Fibroblast of mammary gland (primary cell): ENCODE measurements at regions not wholly inside any gene's neighbourhood (a gene's known extent, or its start where the extent isn't known, plus 50 kb on each side); places are given as distances from the start of the nearest gene placed in this dataset.

ENCODE experiments used
- DNase-seq: peaks from one replicate; pipeline ENCODE4 v3.0.0-alpha.2; 2010; ENCODE audit warnings: low read depth
- H3K4me3 ChIP-seq: 2 replicates; pipeline ENCODE4 v1.5.1; 2011; ENCODE audit warnings: low read depth, mild to moderate bottlenecking, low read length, moderate library complexity; ENCODE audit not compliant: control insufficient read depth
- TF ChIP-seq, protein P1 (sequence below): conservative IDR thresholded peaks from 2 replicates; pipeline ENCODE4 v1.5.1; 2011; ENCODE audit warnings: low read depth, low read length, inconsistent platforms; ENCODE audit not compliant: control insufficient read depth, insufficient read depth

DNA sequence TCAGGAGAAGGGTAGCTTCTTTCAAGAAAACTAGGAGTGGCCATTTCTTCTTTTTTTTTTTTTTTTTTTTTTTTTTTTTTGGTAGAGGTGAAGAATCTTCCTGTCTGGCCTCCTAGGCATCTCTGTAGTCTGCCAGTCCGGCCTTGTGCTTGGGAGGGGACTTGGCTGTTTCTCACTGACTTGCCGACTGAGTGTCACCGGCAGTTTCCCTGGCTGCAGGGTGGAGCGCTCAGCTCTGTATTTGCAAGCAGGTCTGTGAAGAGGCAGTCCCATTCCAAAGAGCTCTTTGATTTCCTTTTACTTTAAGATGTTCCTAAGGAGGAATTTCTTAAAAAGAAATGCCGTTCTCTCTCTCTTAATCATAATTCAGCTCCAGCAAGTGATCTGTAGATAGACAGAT is 212.6 kb downstream of the ADRA2A start:
- TF ChIP-seq, protein P1, sequence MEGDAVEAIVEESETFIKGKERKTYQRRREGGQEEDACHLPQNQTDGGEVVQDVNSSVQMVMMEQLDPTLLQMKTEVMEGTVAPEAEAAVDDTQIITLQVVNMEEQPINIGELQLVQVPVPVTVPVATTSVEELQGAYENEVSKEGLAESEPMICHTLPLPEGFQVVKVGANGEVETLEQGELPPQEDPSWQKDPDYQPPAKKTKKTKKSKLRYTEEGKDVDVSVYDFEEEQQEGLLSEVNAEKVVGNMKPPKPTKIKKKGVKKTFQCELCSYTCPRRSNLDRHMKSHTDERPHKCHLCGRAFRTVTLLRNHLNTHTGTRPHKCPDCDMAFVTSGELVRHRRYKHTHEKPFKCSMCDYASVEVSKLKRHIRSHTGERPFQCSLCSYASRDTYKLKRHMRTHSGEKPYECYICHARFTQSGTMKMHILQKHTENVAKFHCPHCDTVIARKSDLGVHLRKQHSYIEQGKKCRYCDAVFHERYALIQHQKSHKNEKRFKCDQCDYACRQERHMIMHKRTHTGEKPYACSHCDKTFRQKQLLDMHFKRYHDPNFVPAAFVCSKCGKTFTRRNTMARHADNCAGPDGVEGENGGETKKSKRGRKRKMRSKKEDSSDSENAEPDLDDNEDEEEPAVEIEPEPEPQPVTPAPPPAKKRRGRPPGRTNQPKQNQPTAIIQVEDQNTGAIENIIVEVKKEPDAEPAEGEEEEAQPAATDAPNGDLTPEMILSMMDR = no peak
- H3K4me3 ChIP-seq = no peak overlapping the region
- no peak for DNase-seq

DNA sequence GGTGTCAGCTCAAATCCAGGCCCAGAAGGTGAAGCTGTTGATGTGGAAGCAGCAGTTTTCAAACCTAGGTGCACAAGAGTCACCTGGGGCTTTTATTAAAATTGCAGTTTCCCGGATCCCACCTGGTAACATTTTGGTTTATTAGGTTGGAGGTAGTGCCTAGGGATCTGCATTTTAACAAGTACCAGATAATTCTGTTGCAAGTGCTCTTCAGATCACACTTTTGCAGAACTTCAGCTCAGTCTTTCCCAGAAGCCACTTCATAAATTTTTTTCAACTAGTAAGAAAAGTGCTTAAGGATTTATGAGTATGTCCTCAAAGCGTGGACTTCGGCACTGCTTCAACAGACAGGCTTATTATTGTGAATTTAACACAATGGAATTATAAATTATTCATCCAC is 213.8 kb downstream of the ADRA2A start:
- TF ChIP-seq, protein P1 = no peak
- no peak overlapping the region for H3K4me3 ChIP-seq
- no peak for DNase-seq

- TF ChIP-seq, protein P1 = no peak
- DNase-seq = peak; percentile 5
- no peak overlapping the region for H3K4me3 ChIP-seq
Observed at GRCh38 chr10:111295788-111296187, 219.0 kb downstream of the ADRA2A start.

DNA sequence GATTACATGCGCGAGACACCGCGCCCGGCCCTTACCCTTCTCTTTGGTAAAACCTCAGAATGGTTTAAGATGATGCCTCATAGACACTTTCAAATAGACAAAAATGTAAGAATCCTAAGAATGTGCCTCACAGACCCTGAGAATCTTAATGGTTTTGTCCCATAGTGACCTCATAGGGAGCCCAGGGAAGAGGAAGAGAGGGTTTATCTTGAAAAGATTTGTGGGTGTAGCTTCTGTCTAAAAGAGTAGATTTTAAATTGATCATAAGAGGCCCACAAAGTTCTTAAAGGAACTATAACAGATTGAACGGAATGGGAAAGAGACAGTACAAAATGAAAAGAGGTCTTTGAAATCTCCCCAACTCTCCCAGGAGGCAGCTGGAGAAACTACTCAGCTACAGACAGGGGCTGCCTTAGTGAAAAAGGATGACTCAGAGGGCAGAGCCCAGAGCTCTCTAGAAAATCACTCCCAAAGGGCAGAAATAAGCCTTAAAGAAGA is 220.6 kb downstream of the ADRA2A start:
- TF ChIP-seq, protein P1 = no peak
- no peak overlapping the region for H3K4me3 ChIP-seq
- DNase-seq = peak; percentile 28

DNA sequence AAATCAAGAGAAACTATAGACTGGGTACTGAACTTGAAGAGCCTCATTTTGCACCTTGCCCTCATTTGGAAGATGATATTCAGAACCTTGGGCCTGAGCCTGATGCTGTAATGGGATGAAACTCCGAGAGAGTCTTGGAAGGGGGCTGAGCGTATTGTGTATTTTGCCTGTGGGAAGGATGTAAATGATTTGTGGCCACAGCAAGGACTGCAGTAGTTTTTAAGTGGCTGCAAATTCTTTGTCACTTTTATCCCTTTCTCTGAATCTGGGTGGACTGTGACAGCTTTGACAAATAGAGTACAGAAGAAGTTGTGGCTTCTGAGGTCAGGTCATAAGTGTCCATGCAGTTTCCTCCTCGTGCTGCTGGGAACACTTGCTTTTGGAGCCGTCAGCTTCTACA is 221.2 kb downstream of the ADRA2A start:
- TF ChIP-seq, protein P1 = no peak
- DNase-seq = no peak

GRCh38 chr10:111299037-111299436 is 222.2 kb downstream of the ADRA2A start:
- no peak overlapping the region for H3K4me3 ChIP-seq
- TF ChIP-seq, protein P1 = no peak
- no peak for DNase-seq

More for the DNA sequence above, 221.2 kb downstream of the ADRA2A start:
- H3K4me3 ChIP-seq = no peak overlapping the region

GRCh38 chr10:111303887-111304286 is 227.1 kb downstream of the ADRA2A start:
- no peak for DNase-seq

More at GRCh38 chr10:111303887-111304286, 227.1 kb downstream of the ADRA2A start:
- H3K4me3 ChIP-seq = no peak overlapping the region
- TF ChIP-seq, protein P1 = no peak
